H9 (cell line): ENCODE measurements at regions not wholly inside any gene's neighbourhood (a gene's known extent, or its start where the extent isn't known, plus 50 kb on each side); places are given as distances from the start of the nearest gene placed in this dataset.

ENCODE experiments used
- DNase-seq: peaks from one replicate; pipeline ENCODE4 v3.0.0-alpha.2; 2017
- H2AFZ ChIP-seq: one replicate; pipeline ENCODE4 v1.6.1; 2013; ENCODE audit warnings: mild to moderate bottlenecking, low read length, control low read depth, moderate library complexity
- H2AK5ac ChIP-seq: 2 replicates; pipeline ENCODE4 v1.6.1; 2013; ENCODE audit warnings: low read length, control low read depth, mixed read lengths; ENCODE audit not compliant: insufficient read length
- H2BK120ac ChIP-seq: one replicate; pipeline ENCODE4 v1.6.1; 2013; ENCODE audit warnings: low read depth, mild to moderate bottlenecking, low read length, control low read depth, inconsistent platforms; ENCODE audit not compliant: poor library complexity, severe bottlenecking
- H2BK12ac ChIP-seq: 2 replicates; pipeline ENCODE4 v1.6.1; 2013; ENCODE audit warnings: low read length, control low read depth, mixed read lengths, low read depth; ENCODE audit not compliant: insufficient read length
- H2BK15ac ChIP-seq: 2 replicates; pipeline ENCODE4 v1.6.1; 2013; ENCODE audit warnings: low read depth, low read length, control low read depth
- H2BK20ac ChIP-seq: one replicate; pipeline ENCODE4 v1.6.1; 2013; ENCODE audit warnings: low read depth, mild to moderate bottlenecking, low read length, control low read depth, inconsistent platforms; ENCODE audit not compliant: poor library complexity, severe bottlenecking
- H2BK5ac ChIP-seq: 2 replicates; pipeline ENCODE4 v1.6.1; 2013; ENCODE audit warnings: low read length, control low read depth, mixed read lengths; ENCODE audit not compliant: insufficient read length
- H3K14ac ChIP-seq: 2 replicates; pipeline ENCODE4 v1.6.1; 2013; ENCODE audit warnings: low read length, control low read depth; ENCODE audit not compliant: insufficient read depth
- H3K18ac ChIP-seq: 2 replicates; pipeline ENCODE4 v1.6.1; 2013; ENCODE audit warnings: low read depth, mild to moderate bottlenecking, mixed read lengths, low read length, control low read depth; ENCODE audit not compliant: insufficient read length
- H3K23ac ChIP-seq: 2 replicates; pipeline ENCODE4 v1.6.1; 2013; ENCODE audit warnings: low read length, control low read depth, mixed read lengths, low read depth; ENCODE audit not compliant: insufficient read length
- H3K23me2 ChIP-seq: 2 replicates; pipeline ENCODE4 v1.6.1; 2013; ENCODE audit warnings: low read depth, mild to moderate bottlenecking, mixed read lengths, low read length, control low read depth; ENCODE audit not compliant: insufficient read length, poor library complexity, severe bottlenecking
- H3K27ac ChIP-seq: 2 replicates; pipeline ENCODE4 v1.5.1; 2013; ENCODE audit warnings: low read length, control low read depth, mixed read lengths, low read depth; ENCODE audit not compliant: insufficient read length
- H3K27me3 ChIP-seq: 2 replicates; pipeline ENCODE4 v1.6.1; 2013; ENCODE audit warnings: low read length, control low read depth, inconsistent platforms; ENCODE audit not compliant: insufficient read depth
- H3K4ac ChIP-seq: 2 replicates; pipeline ENCODE4 v1.6.1; 2013; ENCODE audit warnings: low read depth, mild to moderate bottlenecking, control low read depth, inconsistent platforms, low read length, moderate library complexity
- H3K4me1 ChIP-seq: 2 replicates; pipeline ENCODE4 v1.6.1; 2013; ENCODE audit warnings: low read length, control low read depth, inconsistent platforms; ENCODE audit not compliant: insufficient read depth
- H3K4me2 ChIP-seq: 2 replicates; pipeline ENCODE4 v1.6.1; 2013; ENCODE audit warnings: low read length, control low read depth, mixed read lengths; ENCODE audit not compliant: insufficient read length, insufficient read depth
- H3K56ac ChIP-seq: 2 replicates; pipeline ENCODE4 v1.6.1; 2013; ENCODE audit warnings: low read depth, mild to moderate bottlenecking, mixed read lengths, low read length, control low read depth; ENCODE audit not compliant: insufficient read length
- H3K79me1 ChIP-seq: 2 replicates; pipeline ENCODE4 v1.6.1; 2013; ENCODE audit warnings: low read depth, mild to moderate bottlenecking, moderate library complexity, low read length, control low read depth, inconsistent platforms; ENCODE audit not compliant: insufficient read depth, poor library complexity, severe bottlenecking
- H3K79me2 ChIP-seq: 2 replicates; pipeline ENCODE4 v1.6.1; 2013; ENCODE audit warnings: low read length, control low read depth, inconsistent platforms; ENCODE audit not compliant: insufficient read depth
- H3K9ac ChIP-seq: 2 replicates; pipeline ENCODE4 v1.6.1; 2013; ENCODE audit warnings: low read length, control low read depth, mixed read lengths; ENCODE audit not compliant: insufficient read length; ENCODE audit errors: extremely low read depth
- H3K9me3 ChIP-seq: one replicate; pipeline ENCODE4 v1.6.1; 2013; ENCODE audit warnings: low read depth, low read length, inconsistent platforms; ENCODE audit not compliant: control insufficient read depth
- H3T11ph ChIP-seq: one replicate; pipeline ENCODE4 v1.6.1; 2013; ENCODE audit warnings: mild to moderate bottlenecking, low read length, control low read depth, inconsistent platforms
- H4K20me1 ChIP-seq: one replicate; pipeline ENCODE4 v1.6.1; 2013; ENCODE audit not compliant: control insufficient read depth, insufficient read length, insufficient read depth
- H4K5ac ChIP-seq: 2 replicates; pipeline ENCODE4 v1.6.1; 2013; ENCODE audit warnings: low read depth, mild to moderate bottlenecking, mixed read lengths, low read length, control low read depth; ENCODE audit not compliant: insufficient read length
- H4K8ac ChIP-seq: replicated peaks from 2 replicates; pipeline ENCODE4 v1.6.1; 2013; ENCODE audit warnings: low read length, control low read depth, mixed read lengths, low read depth; ENCODE audit not compliant: insufficient read length
- H4K91ac ChIP-seq: 2 replicates; pipeline ENCODE4 v1.6.1; 2013; ENCODE audit warnings: low read depth, mild to moderate bottlenecking, moderate library complexity, mixed read lengths, low read length, control low read depth; ENCODE audit not compliant: insufficient read length
- H3K27ac Mint-ChIP-seq, 3 experiments: 2 replicates in 2 of 3; 3 replicates in 1 of 3; pipeline ENCODE4 v1.8.0; 2020 to 2021; ENCODE audit warnings: mixed read lengths in 3 of 3, mild to moderate bottlenecking in 1 of 3, moderate library complexity in 1 of 3
- H3K27me3 Mint-ChIP-seq: 2 replicates; pipeline ENCODE4 v1.8.0; 2021; ENCODE audit warnings: low read depth, mild to moderate bottlenecking, moderate library complexity, mixed read lengths
- H3K36me3 Mint-ChIP-seq, 3 experiments: 2 replicates in 2 of 3; 3 replicates in 1 of 3; pipeline ENCODE4 v1.8.0; 2020 to 2021; ENCODE audit warnings: low read depth in 3 of 3, mixed read lengths in 3 of 3; ENCODE audit not compliant: insufficient read depth in 1 of 3
- H3K4me1 Mint-ChIP-seq, 2 experiments: 2 replicates each; pipeline ENCODE4 v1.8.0; 2020; ENCODE audit warnings: mixed read lengths in 2 of 2
- H3K4me3 Mint-ChIP-seq, 2 experiments: 2 replicates in 1 of 2; 3 replicates in 1 of 2; pipeline ENCODE4 v1.8.0; 2020 to 2021; ENCODE audit warnings: mild to moderate bottlenecking in 2 of 2, mixed read lengths in 2 of 2, moderate library complexity in 1 of 2
- H3K9me3 Mint-ChIP-seq, 2 experiments: 2 replicates in 1 of 2; 3 replicates in 1 of 2; pipeline ENCODE4 v1.8.0; 2020; ENCODE audit warnings: mild to moderate bottlenecking in 2 of 2, mixed read lengths in 2 of 2, moderate library complexity in 1 of 2
- CTCF ChIP-seq: fragments of 200-600 bp; sonication (generic); conservative IDR thresholded peaks from 3 replicates; pipeline ENCODE4 v1.8.0; 2021; ENCODE audit warnings: antibody characterized with exemption, mild to moderate bottlenecking
- WGBS: extraction: QIAGEN DNeasy Blood & Tissue Kit; methylation state at CpG from one replicate; pipeline ENCODE4 v1.1.7; 2013; ENCODE audit warnings: missing lambda C conversion rate, low lambda C conversion rate, mixed read lengths; ENCODE audit not compliant: insufficient read length; ENCODE audit errors: extremely low coverage; 5-methylcytosine and 5-hydroxymethylcytosine counted together

DNA sequence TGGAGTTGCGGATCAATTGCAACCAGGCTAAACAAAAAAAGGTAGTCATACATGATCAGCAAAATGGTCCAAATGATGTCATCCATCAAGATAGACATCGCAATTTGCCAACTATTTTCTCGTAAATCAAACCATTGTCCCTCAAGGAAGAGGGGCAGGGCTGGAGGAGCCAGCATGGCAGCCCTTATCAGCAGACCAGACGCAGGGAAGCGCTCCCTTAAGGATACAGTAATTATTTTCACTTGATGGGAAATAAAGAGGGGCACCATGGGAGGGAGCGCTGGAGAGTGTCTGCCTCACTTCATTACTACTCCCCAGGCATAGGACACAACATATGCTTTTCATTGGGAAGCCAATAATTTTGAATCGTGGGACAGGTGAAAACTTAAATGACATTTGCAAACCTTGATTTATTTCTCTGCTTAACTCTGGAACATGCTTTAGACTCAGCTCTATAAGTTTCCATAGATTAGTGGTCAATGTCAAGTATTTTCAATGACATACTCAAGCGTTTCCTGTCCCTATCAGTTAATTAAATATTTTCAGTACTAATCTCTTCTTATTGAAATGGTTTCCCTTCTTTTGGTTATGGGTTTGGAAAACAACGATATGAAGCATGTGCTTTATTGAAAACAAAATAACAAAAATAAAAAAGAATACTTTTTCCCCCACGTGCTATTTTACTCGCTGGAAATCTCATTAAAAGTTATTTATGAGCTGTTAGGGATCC is 202.4 kb upstream of the HABP2 start:
- no peak overlapping the region for H3K23ac ChIP-seq
- no peak for TF ChIP-seq CTCF
- H4K20me1 ChIP-seq = no peaks in the 10 kb centered on the region
- Mint-ChIP-seq H3K27ac (no peak overlapping the region), H3K27me3 (peaks cover 3% of the 10 kb centered on the region; the same call in 1 of the 2 replicates), H3K4me3 (no peak overlapping the region), H3K9me3 (peaks cover 0 to 5% of the 10 kb centered on the region in 2 experiments; a peak in 2 of 5 replicates), H3K36me3 (peaks cover 0 to 6% (median 0%) of the 10 kb centered on the region in 3 experiments; a peak in 2 of 7 replicates), H3K4me1 (peaks cover 18 to 30% of the 10 kb centered on the region in 2 experiments)
- H3K4ac ChIP-seq = no peak overlapping the region
- no peak overlapping the region for H2AFZ ChIP-seq
- H2BK5ac ChIP-seq = no peak overlapping the region
- H4K8ac ChIP-seq = no peak overlapping the region
- no peaks in the 10 kb centered on the region for H3K9me3 ChIP-seq
- no peak overlapping the region for H2BK12ac ChIP-seq
- no peak overlapping the region for H3K4me2 ChIP-seq
- no peaks in the 10 kb centered on the region for H3K79me1 ChIP-seq
- H2BK120ac ChIP-seq = no peak overlapping the region
- H2BK20ac ChIP-seq = no peak overlapping the region
- no CpG with 5 or more reads among the region's 11 CpGs for WGBS
- no peak overlapping the region for H2AK5ac ChIP-seq
- H3K79me2 ChIP-seq = no peaks in the 10 kb centered on the region
- H3T11ph ChIP-seq = no peak overlapping the region
- H4K91ac ChIP-seq = no peak overlapping the region
- no peak overlapping the region for H2BK15ac ChIP-seq
- no peak overlapping the region for H3K27ac ChIP-seq
- no peak overlapping the region for H3K9ac ChIP-seq
- no peak overlapping the region for H3K56ac ChIP-seq
- H3K27me3 ChIP-seq = no peaks in the 10 kb centered on the region
- H3K18ac ChIP-seq = no peak overlapping the region
- no peaks in the 10 kb centered on the region for H3K23me2 ChIP-seq
- no peak overlapping the region for H4K5ac ChIP-seq
- DNase-seq = no peak
- H3K4me1 ChIP-seq = no peaks in the 10 kb centered on the region
- H3K14ac ChIP-seq = no peak overlapping the region
